Epidermal melanocyte (primary cell): ENCODE measurements at regions not wholly inside any gene's neighbourhood (a gene's known extent, or its start where the extent isn't known, plus 50 kb on each side); places are given as distances from the start of the nearest gene placed in this dataset.
"Not testable (repeated sequence)": the region's sequence is repeated elsewhere in the genome, so short reads cannot be mapped to it uniquely, and the experiment has no call there.

Experiments used
- DNase-seq: peaks from one replicate; pipeline ENCODE4 v3.0.0; 2011; ENCODE audit warnings: low spot score; ENCODE audit not compliant: insufficient read length

GRCh38 chr10:81728692-81729091 lies 146.3 kb upstream of the NRG3 start:
- no peak for DNase-seq

GRCh38 chr10:81730891-81731290 lies 144.1 kb upstream of the NRG3 start:
- no peak for DNase-seq

- no peak for DNase-seq
Observed at GRCh38 chr10:81733542-81733941, 141.5 kb upstream of the NRG3 start.

- not testable (repeated sequence) for DNase-seq
Observed at GRCh38 chr10:81735167-81735566, 139.8 kb upstream of the NRG3 start.

GRCh38 chr10:81759111-81759510 lies 115.9 kb upstream of the NRG3 start:
- no peak for DNase-seq

GRCh38 chr10:81784111-81784597 lies 90.8 kb upstream of the NRG3 start:
- no peak for DNase-seq

GRCh38 chr10:81792729-81793128 lies 82.3 kb upstream of the NRG3 start:
- no peak for DNase-seq

GRCh38 chr10:81806842-81807241 lies 68.2 kb upstream of the NRG3 start:
- DNase-seq: no peak

- no peak for DNase-seq
Observed at GRCh38 chr10:81814842-81815241, 60.2 kb upstream of the NRG3 start.

GRCh38 chr10:81817596-81818170 lies 57.3 kb upstream of the NRG3 start:
- no peak for DNase-seq

- DNase-seq: no peak
Observed at GRCh38 chr10:81820418-81820817, 54.6 kb upstream of the NRG3 start.
